Mesenchymal stem cell (in vitro differentiated cells and primary cell): ENCODE measurements at regions not wholly inside any gene's neighbourhood (a gene's known extent, or its start where the extent isn't known, plus 50 kb on each side); places are given as distances from the start of the nearest gene placed in this dataset.

ENCODE experiments used
- DNase-seq: peaks from one replicate; pipeline ENCODE4 v3.0.0-alpha.2; 2013
- H2AFZ ChIP-seq: one replicate; pipeline ENCODE4 v1.6.1; 2013; ENCODE audit warnings: low read depth, mild to moderate bottlenecking, control low read depth, inconsistent platforms, low read length, moderate library complexity
- H2AK5ac ChIP-seq: 2 replicates; pipeline ENCODE4 v1.6.1; 2013; ENCODE audit warnings: low read length, moderate library complexity, mild to moderate bottlenecking, inconsistent platforms; ENCODE audit not compliant: severe bottlenecking
- H2BK120ac ChIP-seq: one replicate; pipeline ENCODE4 v1.6.1; 2013; ENCODE audit warnings: low read depth, mild to moderate bottlenecking, inconsistent platforms, low read length, moderate library complexity
- H2BK12ac ChIP-seq, 2 experiments: one replicate each; pipeline ENCODE4 v1.6.1; 2013; ENCODE audit warnings: inconsistent platforms in 2 of 2, low read length in 2 of 2, mild to moderate bottlenecking in 2 of 2, moderate library complexity in 2 of 2, control low read depth in 1 of 2
- H2BK15ac ChIP-seq: one replicate; pipeline ENCODE4 v1.6.1; 2013; ENCODE audit warnings: mild to moderate bottlenecking, low read depth, inconsistent platforms; ENCODE audit not compliant: poor library complexity, severe bottlenecking
- H2BK5ac ChIP-seq: 2 replicates; pipeline ENCODE4 v1.6.1; 2013; ENCODE audit warnings: low read depth, mild to moderate bottlenecking, low read length, control low read depth, inconsistent platforms; ENCODE audit not compliant: poor library complexity, severe bottlenecking
- H3K14ac ChIP-seq, 2 experiments: one replicate each; pipeline ENCODE4 v1.6.1; 2013; ENCODE audit warnings: inconsistent platforms in 2 of 2, low read length in 2 of 2, control low read depth in 1 of 2, mild to moderate bottlenecking in 1 of 2, moderate library complexity in 1 of 2
- H3K18ac ChIP-seq, 2 experiments: one replicate each; pipeline ENCODE4 v1.6.1; 2013; ENCODE audit warnings: inconsistent platforms in 2 of 2, low read length in 2 of 2, control low read depth in 1 of 2, low read depth in 1 of 2, mild to moderate bottlenecking in 1 of 2
- H3K23ac ChIP-seq, 2 experiments: one replicate each; pipeline ENCODE4 v1.6.1; 2013; ENCODE audit warnings: inconsistent platforms in 2 of 2, low read length in 2 of 2, mild to moderate bottlenecking in 2 of 2, moderate library complexity in 2 of 2, control low read depth in 1 of 2
- H3K27ac ChIP-seq: 2 replicates; pipeline ENCODE4 v1.5.1; 2013; ENCODE audit warnings: mild to moderate bottlenecking, moderate library complexity, low read length, control low read depth, inconsistent platforms; ENCODE audit not compliant: poor library complexity, severe bottlenecking
- H3K27me3 ChIP-seq, 2 experiments: 2 replicates each; pipeline versions ENCODE4 v1.6.1 to v1.7.0; 2013; ENCODE audit warnings: low read length in 2 of 2, mild to moderate bottlenecking in 2 of 2, moderate library complexity in 2 of 2, control low read depth in 1 of 2, inconsistent platforms in 1 of 2; ENCODE audit not compliant: control insufficient read depth in 1 of 2, insufficient read depth in 1 of 2
- H3K36me3 ChIP-seq, 2 experiments: 2 replicates each; pipeline versions ENCODE4 v1.6.1 to v1.7.0; 2013; ENCODE audit warnings: low read length in 2 of 2, control low read depth in 1 of 2, inconsistent platforms in 1 of 2, low read depth in 1 of 2, mild to moderate bottlenecking in 1 of 2; ENCODE audit not compliant: insufficient read depth in 2 of 2, control insufficient read depth in 1 of 2
- H3K4ac ChIP-seq, 2 experiments: one replicate each; pipeline ENCODE4 v1.6.1; 2013; ENCODE audit warnings: inconsistent platforms in 2 of 2, low read length in 2 of 2, mild to moderate bottlenecking in 2 of 2, moderate library complexity in 2 of 2, control low read depth in 1 of 2, low read depth in 1 of 2
- H3K4me1 ChIP-seq: 2 replicates; pipeline ENCODE4 v1.6.1; 2013; ENCODE audit warnings: low read depth, low read length, control low read depth; ENCODE audit not compliant: control insufficient read depth, insufficient read depth
- H3K4me2 ChIP-seq: 2 replicates; pipeline ENCODE4 v1.6.1; 2013; ENCODE audit warnings: low read length, mild to moderate bottlenecking, inconsistent platforms; ENCODE audit not compliant: poor library complexity, severe bottlenecking
- H3K4me3 ChIP-seq, 2 experiments: 2 replicates each; pipeline versions ENCODE4 v1.5.1 to v1.7.0; 2013; ENCODE audit warnings: low read length in 2 of 2, mild to moderate bottlenecking in 2 of 2, control low read depth in 1 of 2, low read depth in 1 of 2; ENCODE audit not compliant: insufficient read depth in 1 of 2
- H3K79me1 ChIP-seq: replicated peaks from 2 replicates; pipeline ENCODE4 v1.6.1; 2013; ENCODE audit warnings: mild to moderate bottlenecking, control low read depth, low read length, inconsistent platforms; ENCODE audit not compliant: poor library complexity, severe bottlenecking
- H3K9ac ChIP-seq: 2 replicates; pipeline ENCODE4 v1.7.0; 2013; ENCODE audit warnings: mild to moderate bottlenecking, low read length, moderate library complexity
- H3K9me3 ChIP-seq: 2 replicates; pipeline ENCODE4 v1.7.0; 2013; ENCODE audit warnings: mild to moderate bottlenecking, low read length; ENCODE audit not compliant: control insufficient read depth
- H4K8ac ChIP-seq: one replicate; pipeline ENCODE4 v1.6.1; 2013; ENCODE audit warnings: inconsistent platforms, mild to moderate bottlenecking, low read length, moderate library complexity
- H4K91ac ChIP-seq: one replicate; pipeline ENCODE4 v1.6.1; 2013; ENCODE audit warnings: mild to moderate bottlenecking, low read length, inconsistent platforms
- WGBS: methylation state at CpG from one replicate; pipeline ENCODE4 v1.1.7; 2013; ENCODE audit warnings: mixed read lengths; 5-methylcytosine and 5-hydroxymethylcytosine counted together

DNA sequence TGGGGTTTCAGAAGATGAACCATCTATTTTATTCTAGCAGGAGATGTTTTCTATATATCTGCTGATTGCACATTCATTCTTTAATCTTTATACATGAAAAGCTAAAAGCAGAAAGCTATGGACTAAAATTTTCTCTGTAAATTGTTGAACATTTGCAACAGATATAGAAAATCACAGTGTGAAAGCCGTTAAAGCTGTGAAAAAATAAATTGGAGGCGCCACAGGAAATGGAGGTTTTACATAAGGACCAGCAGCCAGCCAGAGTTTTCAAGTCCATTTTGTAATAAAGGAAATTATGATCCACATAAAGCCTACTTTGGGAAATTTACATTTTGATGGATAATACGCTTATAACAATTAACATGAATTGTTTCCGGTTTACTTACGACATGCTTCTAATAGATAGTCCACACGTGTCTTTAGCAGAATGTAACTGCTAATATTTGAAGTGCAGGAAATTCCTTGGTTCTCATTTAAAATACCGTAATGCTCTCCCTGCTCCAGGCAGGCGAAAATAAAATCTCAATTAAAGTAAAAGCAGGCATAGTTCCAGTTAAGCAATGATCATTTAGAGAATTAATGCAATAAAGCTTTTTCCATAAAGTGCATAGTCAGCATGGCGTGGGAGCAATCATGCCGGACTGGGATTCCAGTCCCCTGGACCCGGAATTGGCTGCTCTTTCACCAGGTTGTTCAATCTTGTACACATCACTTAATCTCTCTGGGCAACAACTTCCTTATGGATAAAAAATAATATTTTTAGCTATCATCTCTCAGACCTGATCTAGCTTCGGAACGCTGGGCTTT is 445.4 kb downstream of the ZNF608 start:
- 97% methylated on average over 11 of the region's 13 CpGs for WGBS
- H3K4ac ChIP-seq: no peak overlapping the region
- no peak for DNase-seq

GRCh38 chr5:124297826-124298225 is 448.6 kb downstream of the ZNF608 start:
- no peak overlapping the region for H2BK120ac ChIP-seq
- H3K4ac ChIP-seq: no peak overlapping the region
- no peak overlapping the region for H4K8ac ChIP-seq
- H3K9me3 ChIP-seq: peaks cover 7% of the 10 kb centered on the region
- no peak overlapping the region for H2BK12ac ChIP-seq
- H3K14ac ChIP-seq: no peak overlapping the region
- H2BK5ac ChIP-seq: no peak overlapping the region
- H3K18ac ChIP-seq: no peak overlapping the region
- WGBS: 100% methylated on average over 2 of the region's 3 CpGs
- no peak for DNase-seq
- no peak overlapping the region for H2BK15ac ChIP-seq
- no peaks in the 10 kb centered on the region for H3K4me1 ChIP-seq
- H3K27ac ChIP-seq: no peak overlapping the region
- H3K23ac ChIP-seq: no peak overlapping the region
- H4K91ac ChIP-seq: no peak overlapping the region
- no peaks in the 10 kb centered on the region for H3K27me3 ChIP-seq
- H3K9ac ChIP-seq: no peak overlapping the region
- H3K36me3 ChIP-seq: no peaks in the 10 kb centered on the region
- no peaks in the 10 kb centered on the region for H3K79me1 ChIP-seq
- H2AK5ac ChIP-seq: no peak overlapping the region
- H2AFZ ChIP-seq: no peak overlapping the region
- H3K4me3 ChIP-seq: no peak overlapping the region
- H3K4me2 ChIP-seq: no peak overlapping the region

More for the DNA sequence above, 445.4 kb downstream of the ZNF608 start:
- Histone ChIP-seq H3K14ac (no peak overlapping the region), H3K27ac (no peak overlapping the region), H2BK12ac (no peak overlapping the region), H4K8ac (no peak overlapping the region), H2BK5ac (no peak overlapping the region), H3K9me3 (no peaks in the 10 kb centered on the region), H2AFZ (no peak overlapping the region), H3K4me1 (no peaks in the 10 kb centered on the region), H3K36me3 (no peaks in the 10 kb centered on the region), H3K79me1 (no peaks in the 10 kb centered on the region), H2AK5ac (no peak overlapping the region), H4K91ac (no peak overlapping the region), H3K9ac (no peak overlapping the region), H3K4me2 (no peak overlapping the region), H3K18ac (no peak overlapping the region), H3K4me3 (no peak overlapping the region), H2BK120ac (no peak overlapping the region), H3K23ac (no peak overlapping the region), H2BK15ac (no peak overlapping the region), H3K27me3 (no peaks in the 10 kb centered on the region)

GRCh38 chr5:124292322-124292855 is 454.1 kb downstream of the ZNF608 start:
- H2BK5ac ChIP-seq: no peak overlapping the region
- no peaks in the 10 kb centered on the region for H3K27me3 ChIP-seq
- peaks cover 7% of the 10 kb centered on the region for H3K9me3 ChIP-seq
- 96% methylated on average over 6 of the region's 7 CpGs for WGBS
- no peak overlapping the region for H3K4me2 ChIP-seq
- H3K9ac ChIP-seq: no peak overlapping the region
- H2BK12ac ChIP-seq: no peak overlapping the region
- no peak overlapping the region for H2BK120ac ChIP-seq
- H3K27ac ChIP-seq: no peak overlapping the region
- H2AK5ac ChIP-seq: no peak overlapping the region
- H3K14ac ChIP-seq: no peak overlapping the region
- H3K36me3 ChIP-seq: no peaks in the 10 kb centered on the region
- H2AFZ ChIP-seq: no peak overlapping the region
- no peak overlapping the region for H2BK15ac ChIP-seq
- H3K4me1 ChIP-seq: no peaks in the 10 kb centered on the region
- no peak overlapping the region for H3K18ac ChIP-seq
- no peak overlapping the region for H3K23ac ChIP-seq
- no peak overlapping the region for H4K8ac ChIP-seq
- H4K91ac ChIP-seq: no peak overlapping the region
- H3K4ac ChIP-seq: no peak overlapping the region
- H3K4me3 ChIP-seq: no peak overlapping the region
- no peaks in the 10 kb centered on the region for H3K79me1 ChIP-seq
- DNase-seq: no peak

GRCh38 chr5:124289641-124290311 is 456.7 kb downstream of the ZNF608 start:
- WGBS: 80% methylated on average over 2 of the region's 2 CpGs
- H3K23ac ChIP-seq: no peak overlapping the region
- no peaks in the 10 kb centered on the region for H3K36me3 ChIP-seq
- DNase-seq: no peak
- no peak overlapping the region for H4K8ac ChIP-seq
- H2BK15ac ChIP-seq: no peak overlapping the region
- H2AK5ac ChIP-seq: no peak overlapping the region
- H3K4me2 ChIP-seq: no peak overlapping the region
- no peak overlapping the region for H3K9ac ChIP-seq
- no peak overlapping the region for H2BK5ac ChIP-seq
- no peak overlapping the region for H2AFZ ChIP-seq
- H3K4me1 ChIP-seq: no peaks in the 10 kb centered on the region
- no peak overlapping the region for H3K14ac ChIP-seq
- no peaks in the 10 kb centered on the region for H3K79me1 ChIP-seq
- H2BK120ac ChIP-seq: no peak overlapping the region
- H2BK12ac ChIP-seq: no peak overlapping the region
- no peak overlapping the region for H4K91ac ChIP-seq
- H3K9me3 ChIP-seq: peaks cover 7% of the 10 kb centered on the region
- no peak overlapping the region for H3K27ac ChIP-seq
- peaks cover 0 to 3% of the 10 kb centered on the region in 2 experiments for H3K27me3 ChIP-seq
- H3K4me3 ChIP-seq: no peak overlapping the region
- no peak overlapping the region for H3K18ac ChIP-seq
- H3K4ac ChIP-seq: no peak overlapping the region
